ENCODE measurements at regions not wholly inside any gene's neighbourhood (a gene's known extent, or its start where the extent isn't known, plus 50 kb on each side); places are given as distances from the start of the nearest gene placed in this dataset.

DNA sequence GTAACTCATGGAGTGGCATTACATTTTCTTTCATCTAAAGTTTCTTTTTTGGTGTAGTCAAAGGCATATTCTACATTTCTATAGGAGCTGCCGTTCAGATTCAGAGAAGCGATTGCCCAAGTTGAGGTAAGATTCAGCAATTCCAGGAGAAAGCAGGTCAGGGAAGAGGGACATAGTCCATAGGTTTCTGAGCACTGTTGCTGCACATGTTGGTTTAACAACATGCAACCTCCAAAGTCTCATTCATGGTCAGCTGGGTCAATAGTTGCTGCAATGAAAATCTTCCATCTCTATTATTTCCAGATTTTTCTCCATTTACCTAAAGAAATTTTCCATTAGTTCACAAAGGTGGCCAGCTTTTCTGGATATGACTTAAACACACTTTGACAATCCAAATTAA is 682.3 kb upstream of the MAN1A1 start:
- DNase-seq = no peak

DNA sequence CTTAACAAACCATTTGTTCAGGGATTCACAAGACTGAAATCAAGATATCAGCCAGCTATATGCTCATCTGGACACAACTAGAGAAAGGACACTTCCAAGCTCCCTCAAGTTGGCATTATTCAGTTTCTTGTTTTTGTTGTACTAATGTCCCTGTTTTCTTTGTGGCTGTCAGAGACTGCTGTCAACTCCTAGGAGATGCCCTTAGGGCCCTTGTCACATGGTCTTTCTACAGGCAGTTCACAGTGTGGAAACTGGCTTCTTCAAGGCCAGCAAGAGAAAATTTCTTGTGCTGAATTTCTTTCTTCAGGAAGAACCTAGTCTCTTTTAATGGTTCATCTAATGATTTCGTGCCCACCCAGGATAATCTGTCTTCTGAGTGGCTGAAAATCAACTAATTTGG is 677.2 kb upstream of the MAN1A1 start:
- no peak for DNase-seq

DNA sequence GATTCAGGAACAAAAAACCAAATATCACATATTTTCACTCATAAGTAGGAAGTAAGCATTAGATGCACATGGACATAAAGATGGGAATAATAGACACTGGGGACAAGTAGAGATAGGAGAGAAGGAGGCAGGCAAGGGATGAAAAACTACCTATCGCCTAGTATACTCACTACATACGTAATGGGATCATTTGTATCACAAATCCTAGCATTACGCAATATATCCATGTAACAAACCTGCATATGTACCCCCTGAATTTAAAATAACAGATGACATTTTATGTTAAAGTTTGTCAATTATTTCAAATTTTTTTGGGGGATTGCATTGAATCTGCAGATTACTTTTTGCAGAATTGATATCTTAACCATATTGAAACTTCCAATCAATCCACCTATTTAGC is 660.5 kb upstream of the MAN1A1 start:
- no peak for DNase-seq

- DNase-seq = no peak
These were observed 655.9 kb upstream of the MAN1A1 start for GRCh38 chr6:120005292-120005976.

- DNase-seq = no peak
These were observed 637.5 kb upstream of the MAN1A1 start for GRCh38 chr6:119986934-119987549.

DNA sequence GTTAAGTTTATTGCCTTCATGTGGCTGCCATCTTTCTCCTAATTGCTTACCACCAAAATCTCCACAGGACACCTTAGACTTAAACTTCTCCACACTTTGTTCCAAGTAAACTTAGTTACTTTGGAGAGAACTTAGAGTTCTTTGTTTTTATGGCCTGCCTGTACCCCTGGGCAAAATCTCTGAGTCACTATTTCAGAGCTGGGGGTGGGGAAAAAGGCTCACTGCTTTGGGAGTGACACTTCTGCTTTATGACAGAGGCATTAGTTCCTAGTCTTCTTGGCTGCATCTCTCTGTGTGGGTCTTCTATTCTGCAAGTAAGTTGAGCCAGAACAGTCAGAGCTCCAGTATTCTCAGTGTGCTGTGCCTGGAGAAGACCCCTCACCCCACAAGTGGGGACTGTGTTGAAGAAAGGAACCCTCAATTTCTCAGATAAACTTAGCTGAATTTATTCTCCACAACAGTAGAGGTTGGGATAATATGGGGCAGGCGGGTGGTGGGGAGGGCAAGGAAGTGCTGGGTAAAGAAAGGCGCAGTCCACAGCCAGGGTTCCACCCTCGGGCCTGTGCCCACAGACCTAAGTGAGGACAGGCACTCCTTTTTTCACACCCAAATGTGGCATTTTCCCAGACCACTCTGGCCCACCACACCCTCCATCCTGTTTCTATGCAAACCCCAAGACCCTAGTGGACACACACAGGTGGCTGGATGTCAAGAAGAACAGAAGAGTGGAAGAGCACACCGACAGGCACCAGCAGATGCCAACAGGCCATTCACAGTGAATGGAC is 636.6 kb upstream of the MAN1A1 start:
- DNase-seq = no peak

GRCh38 chr6:119980802-119981201 is 631.2 kb upstream of the MAN1A1 start:
- DNase-seq = no peak

DNA sequence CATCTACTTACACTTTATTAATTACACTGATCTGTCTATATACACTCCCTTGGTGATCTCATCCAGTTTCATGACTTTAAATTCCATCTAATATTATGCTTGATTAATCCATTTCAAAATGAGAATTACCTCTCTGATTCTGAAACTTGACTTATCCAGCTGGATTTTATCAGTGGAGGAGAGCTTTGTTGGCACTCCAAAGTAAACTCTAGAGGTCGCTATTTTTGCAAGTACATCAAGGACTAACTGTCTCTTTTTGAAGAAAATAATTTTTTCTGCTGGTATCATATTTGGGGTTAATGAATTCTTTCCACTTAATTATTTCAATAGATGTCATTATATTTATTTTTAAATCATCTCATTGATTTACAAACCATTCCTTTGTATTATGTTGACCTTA is 630.3 kb upstream of the MAN1A1 start:
- DNase-seq = no peak

- DNase-seq = peak in 1 of 2 donors; percentile 19
These were observed 628.8 kb upstream of the MAN1A1 start for GRCh38 chr6:119978274-119978889.

DNA sequence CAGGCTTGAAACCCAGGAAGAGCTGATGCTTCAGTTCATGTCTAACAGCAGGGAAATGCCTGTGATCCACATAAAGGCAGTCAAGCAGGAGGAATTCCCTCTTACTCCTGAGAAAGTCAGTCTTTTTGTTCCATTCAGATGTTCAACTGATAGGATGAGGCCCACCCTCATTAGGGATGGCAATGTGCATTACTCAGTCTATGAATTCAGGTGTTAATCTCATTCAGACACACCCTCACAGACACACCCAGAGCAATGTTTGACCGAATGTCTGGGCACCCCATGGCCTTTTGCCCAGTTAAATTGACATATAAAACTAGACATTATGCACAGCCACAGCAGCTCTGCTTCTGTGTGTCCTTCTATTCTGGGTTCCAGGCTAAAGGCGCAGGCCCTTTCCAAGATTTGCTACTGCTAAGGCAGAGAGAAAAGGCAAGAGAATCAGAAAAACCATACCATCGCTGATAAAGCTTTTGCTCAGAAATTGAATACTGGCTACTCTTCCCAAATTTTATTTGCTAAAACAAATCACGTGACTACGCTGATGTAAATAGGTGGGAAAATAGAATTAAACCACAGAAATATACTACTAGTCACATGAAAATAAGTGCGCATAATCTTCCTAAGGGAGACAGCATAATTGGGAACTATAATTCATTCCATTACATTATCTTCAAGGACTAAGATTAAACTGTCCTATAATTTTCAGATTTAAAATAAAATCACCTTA is 625.0 kb upstream of the MAN1A1 start:
- DNase-seq = no peak

DNA sequence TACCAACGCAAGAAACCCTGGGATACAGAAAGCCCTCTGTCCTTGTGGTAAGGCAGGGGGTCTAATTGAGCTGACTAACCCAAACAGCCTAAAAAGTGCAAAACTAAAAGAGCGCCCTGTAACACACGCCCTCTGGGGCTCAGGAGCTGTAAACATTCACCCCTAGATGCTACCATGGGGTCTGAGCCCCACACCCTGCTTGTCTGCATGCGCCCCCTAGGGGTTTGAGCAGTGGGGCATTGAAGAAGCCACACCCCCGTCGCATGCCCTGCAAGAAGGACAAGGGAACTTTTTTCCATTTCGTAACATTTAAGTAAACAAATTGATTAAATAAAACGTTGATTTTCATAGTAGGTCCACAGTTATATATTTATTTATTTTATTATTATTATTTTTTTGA is 616.9 kb upstream of the MAN1A1 start:
- no peak for DNase-seq

- DNase-seq = no peak
These were observed 616.3 kb upstream of the MAN1A1 start for GRCh38 chr6:119965900-119966299.

DNA sequence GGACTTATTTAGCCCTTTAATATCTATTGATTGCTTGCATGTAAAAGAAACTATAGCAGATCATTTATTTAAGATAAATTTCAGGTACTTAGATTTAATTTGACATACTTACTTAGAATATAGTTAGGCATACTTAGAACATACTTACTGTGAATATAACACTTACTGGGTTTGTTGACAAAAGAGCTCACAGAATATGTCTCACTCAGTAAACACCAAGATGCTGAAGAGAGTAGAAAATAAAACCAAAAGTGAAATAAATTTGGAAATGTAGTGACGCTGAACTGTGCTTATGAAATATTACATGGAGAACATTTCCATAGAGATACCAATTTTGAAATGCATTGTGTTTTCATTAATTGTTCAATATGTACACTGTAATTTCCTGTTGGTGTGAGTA is 615.4 kb upstream of the MAN1A1 start:
- DNase-seq = no peak

DNA sequence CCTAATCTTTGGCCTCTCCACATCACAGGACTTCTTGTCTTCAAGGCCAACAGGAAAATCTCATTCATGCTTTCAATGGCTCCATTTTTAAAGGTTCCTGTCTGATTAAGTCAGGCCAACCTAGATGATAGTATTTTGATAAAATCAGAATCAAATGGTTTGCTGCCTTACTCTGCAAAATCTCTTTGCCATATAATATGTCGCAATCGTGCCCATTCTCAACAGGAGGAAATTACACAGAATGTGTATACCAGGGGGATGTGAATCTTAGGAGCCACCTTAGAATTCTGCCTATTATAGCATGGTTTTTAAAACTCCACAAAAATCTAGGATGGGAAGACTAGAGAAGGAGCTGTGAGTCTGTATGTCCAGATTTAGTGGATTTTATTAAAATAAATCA is 612.9 kb upstream of the MAN1A1 start:
- no peak for DNase-seq

DNA sequence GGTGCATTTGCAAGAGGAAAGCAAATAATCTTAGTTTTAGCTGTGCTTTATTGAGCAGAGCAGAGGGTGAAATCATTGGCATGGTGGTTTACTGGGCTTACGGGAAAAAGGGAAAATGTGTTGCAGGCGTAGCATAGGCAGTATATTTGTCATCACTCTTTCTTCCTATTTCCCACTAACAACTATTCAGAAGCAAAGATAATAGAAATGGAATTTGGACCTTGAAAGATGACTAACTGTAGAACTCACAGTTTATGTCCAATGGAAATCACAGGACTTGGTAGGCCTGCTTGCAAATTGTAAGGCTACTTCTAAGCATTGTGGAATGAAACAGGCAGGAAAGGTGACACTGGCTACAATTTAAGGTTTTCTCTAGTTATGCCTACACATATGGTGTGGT is 611.9 kb upstream of the MAN1A1 start:
- no peak for DNase-seq

DNA sequence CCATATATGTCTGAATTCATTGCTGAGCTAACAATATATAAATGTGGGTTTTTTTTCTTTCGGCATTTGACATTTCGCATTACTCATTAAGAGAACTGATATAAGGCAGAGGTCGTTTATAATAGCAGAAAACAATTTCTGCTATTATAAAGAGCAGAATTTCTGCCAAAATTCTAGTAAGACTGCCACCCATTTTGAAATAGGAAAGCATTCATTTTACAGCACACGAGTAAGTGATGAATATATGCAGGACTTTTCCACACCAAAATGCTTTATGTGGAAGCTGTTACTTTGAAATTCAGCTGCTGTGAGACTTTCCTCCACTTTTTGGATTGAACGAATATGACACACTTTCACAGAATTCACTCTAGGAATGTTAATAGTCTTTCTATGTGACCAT is 610.9 kb upstream of the MAN1A1 start:
- DNase-seq = no peak

- no peak for DNase-seq
These were observed 610.5 kb upstream of the MAN1A1 start for GRCh38 chr6:119960036-119960435.

DNA sequence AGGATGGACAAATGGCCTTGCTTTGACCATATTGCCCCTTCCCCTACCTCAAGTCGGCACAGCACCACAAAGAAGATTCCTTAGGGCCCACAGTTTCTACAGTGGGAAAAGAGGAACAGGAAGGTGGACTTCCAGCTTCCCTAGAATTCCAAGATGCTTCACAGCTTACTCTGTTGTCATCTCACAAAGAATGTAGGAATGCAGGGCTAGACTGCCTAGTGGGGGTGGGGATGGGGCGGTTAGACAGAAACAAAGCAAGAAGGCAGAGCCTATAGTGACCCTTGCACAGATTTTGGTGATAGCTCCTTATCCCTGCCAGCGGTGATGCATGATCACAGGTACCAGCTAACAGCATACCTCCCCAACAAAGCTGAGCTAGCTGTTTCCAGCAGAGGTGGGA is 607.6 kb upstream of the MAN1A1 start:
- DNase-seq = no peak

DNA sequence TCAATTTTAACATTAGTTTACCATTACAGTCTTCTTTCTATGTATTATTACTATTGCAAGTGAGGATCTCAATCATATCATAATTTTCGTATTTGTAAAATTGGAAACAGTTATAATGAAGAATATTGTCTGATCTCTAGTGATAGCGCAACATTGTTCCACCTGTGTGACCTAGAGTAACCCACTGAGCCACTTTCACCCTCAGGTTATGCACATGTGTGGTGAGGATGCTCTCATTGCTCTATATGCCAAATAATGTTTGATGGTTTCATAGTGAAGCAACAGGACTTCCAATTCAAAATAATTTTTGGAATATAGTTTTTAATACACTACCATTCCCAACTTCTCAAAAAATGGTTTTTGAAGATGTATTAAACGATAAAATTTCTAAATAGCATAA is 603.1 kb upstream of the MAN1A1 start:
- DNase-seq = no peak

- no peak for DNase-seq
These were observed 601.1 kb upstream of the MAN1A1 start for GRCh38 chr6:119950681-119951080.

- no peak for DNase-seq
These were observed 592.7 kb upstream of the MAN1A1 start for GRCh38 chr6:119942078-119942752.

GRCh38 chr6:119938752-119939151 is 589.2 kb upstream of the MAN1A1 start:
- no peak for DNase-seq

DNA sequence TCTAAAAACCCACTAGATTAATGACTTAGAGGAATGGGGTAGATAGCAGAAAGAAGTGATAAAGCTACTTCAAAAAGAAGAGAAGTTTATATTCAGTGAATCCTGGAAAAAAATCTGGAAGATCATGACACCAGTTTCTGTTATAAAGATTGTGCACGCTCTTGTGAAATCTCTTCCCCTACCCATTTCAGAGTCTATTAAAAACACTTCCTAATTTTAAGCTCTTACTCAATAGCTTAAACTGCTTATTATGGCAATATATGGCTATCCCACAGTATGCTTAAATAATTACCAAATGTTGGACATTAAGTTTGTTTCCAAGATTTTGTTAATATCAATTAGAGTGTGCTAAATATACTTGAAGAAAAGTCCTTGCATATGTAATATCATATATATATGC is 585.3 kb upstream of the MAN1A1 start:
- no peak for DNase-seq
